Stimulated activated CD4-positive, alpha-beta T cell treated with anti-CD3 and anti-CD28 coated beads, TNF-alpha, amount 100 ng/mL, for 24 hours (primary cell): ENCODE measurements at regions not wholly inside any gene's neighbourhood (a gene's known extent, or its start where the extent isn't known, plus 50 kb on each side); places are given as distances from the start of the nearest gene placed in this dataset.
"Not testable (repeated sequence)": the region's sequence is repeated elsewhere in the genome, so short reads cannot be mapped to it uniquely, and the experiment has no call there.

ENCODE experiments used
- DNase-seq, 3 experiments: peaks; one replicate each; pipeline ENCODE4 v3.0.0-alpha.2; 2020; ENCODE audit warnings: low read depth in 3 of 3

DNA sequence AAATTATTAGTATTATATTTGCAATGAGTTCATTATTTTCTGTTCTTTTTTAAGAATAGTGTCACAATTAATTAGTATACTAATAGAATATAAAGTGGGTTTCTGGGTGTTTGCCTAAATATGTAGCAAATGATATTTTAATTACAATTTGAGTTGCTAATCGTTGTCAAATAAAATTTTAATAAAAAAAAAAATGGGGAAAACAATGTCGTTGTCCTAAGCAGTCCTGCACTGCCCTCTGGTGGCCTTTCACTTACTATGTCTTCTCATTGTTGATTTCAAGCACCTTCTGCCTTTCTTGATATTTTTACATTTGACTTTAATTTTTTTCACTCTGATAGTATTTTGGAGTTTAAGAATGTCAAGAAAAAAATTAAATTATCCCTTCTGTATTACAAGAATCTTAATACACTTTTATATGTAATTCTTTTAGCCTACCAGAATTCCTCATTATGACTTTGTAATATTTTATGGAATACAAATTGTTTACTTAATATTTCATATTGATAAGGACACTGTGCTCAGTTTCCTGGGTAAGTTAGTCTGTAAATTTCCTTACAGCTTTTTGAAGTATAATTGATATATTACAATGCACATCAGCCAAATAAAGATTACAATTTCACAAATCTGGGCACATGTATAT lies 104.5 kb upstream of the FMN2 start:
- DNase-seq = no peak

- DNase-seq = no peak
Observed at GRCh38 chr1:239989990-239990389, 101.7 kb upstream of the FMN2 start.

DNA sequence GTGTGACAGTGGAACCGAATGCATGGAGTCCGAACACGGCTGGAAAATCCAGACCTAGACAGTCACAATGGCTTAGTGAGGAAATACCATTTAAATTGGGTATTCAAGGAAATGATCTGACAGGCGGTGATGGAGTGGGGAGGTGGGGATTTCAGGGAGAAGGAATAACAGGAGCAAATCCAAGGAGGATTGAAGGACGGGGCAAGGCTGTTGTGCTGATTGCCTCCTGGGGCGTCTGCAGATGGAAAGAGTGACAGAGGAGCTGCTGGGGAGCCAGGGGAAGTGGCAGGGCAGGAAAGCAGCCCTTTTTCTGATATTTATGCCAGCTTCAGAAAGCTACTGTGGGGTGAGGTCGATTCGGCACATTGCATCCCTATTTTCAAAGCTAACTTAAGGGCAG lies 99.1 kb upstream of the FMN2 start:
- not testable (repeated sequence) for DNase-seq

GRCh38 chr1:239993366-239993765 lies 98.3 kb upstream of the FMN2 start:
- DNase-seq = no peak

GRCh38 chr1:239995281-239995680 lies 96.4 kb upstream of the FMN2 start:
- DNase-seq = no peak

DNA sequence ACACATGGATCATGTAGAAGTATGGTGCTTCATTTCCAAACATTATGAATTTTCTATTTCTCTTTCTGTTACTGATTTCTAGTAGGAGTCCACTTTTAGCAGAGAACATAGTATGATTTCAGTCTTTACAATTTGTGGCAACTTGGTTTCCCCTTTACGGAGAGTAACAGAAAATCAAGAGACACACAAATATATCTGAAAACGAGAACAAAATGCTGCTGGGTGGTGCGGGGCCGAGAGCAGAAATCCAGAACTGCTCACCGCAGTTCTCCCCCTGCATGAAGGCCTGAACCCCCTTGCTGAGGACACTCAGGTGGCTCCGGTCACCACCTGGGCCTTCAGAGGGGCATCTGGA lies 94.5 kb upstream of the FMN2 start:
- DNase-seq = no peak

GRCh38 chr1:239997515-239998311 lies 94.0 kb upstream of the FMN2 start:
- no peak for DNase-seq

DNA sequence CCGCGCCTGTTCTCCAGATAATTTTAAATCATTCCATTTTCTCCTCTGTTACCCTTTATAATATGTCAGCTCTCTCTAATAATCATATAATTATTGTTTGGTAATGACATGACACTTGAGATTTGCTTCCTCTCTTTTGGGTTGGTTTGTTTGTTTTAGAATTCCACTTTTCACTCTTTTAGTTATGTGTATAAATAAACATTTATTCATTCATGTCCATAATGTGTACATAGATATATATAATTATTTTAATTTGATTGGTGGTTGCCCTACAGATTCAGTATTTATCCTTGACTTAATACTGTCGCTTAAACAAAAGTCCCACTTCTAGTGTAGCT lies 93.4 kb upstream of the FMN2 start:
- no peak for DNase-seq

GRCh38 chr1:239999170-239999569 lies 92.5 kb upstream of the FMN2 start:
- no peak for DNase-seq

GRCh38 chr1:240000634-240001033 lies 91.0 kb upstream of the FMN2 start:
- no peak for DNase-seq

DNA sequence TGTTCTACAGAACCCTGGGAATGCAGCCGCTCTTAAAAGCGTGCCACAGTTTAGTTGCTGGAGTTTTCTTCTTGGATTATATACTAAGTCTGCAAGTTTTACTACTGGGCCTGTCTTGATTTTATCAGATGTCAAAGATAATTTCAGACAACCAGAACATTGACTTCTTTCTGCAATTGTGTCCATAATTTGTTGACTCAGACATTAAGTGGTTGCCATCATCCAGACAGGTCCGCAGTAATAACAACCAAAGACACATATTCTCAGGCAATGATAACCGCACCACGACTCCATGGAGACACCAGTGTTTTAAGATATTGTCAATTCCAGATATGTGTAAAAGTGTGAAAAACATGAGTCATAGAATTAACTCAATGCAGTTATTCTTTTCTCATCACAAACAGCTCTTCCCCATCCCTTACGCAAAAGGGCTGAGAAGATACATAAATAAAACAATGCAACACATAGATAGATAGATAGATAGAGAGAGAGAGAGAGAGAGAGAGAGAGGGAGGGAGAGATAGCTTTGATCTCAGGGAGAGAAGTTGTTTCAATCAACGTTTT lies 90.4 kb upstream of the FMN2 start:
- DNase-seq = no peak

DNA sequence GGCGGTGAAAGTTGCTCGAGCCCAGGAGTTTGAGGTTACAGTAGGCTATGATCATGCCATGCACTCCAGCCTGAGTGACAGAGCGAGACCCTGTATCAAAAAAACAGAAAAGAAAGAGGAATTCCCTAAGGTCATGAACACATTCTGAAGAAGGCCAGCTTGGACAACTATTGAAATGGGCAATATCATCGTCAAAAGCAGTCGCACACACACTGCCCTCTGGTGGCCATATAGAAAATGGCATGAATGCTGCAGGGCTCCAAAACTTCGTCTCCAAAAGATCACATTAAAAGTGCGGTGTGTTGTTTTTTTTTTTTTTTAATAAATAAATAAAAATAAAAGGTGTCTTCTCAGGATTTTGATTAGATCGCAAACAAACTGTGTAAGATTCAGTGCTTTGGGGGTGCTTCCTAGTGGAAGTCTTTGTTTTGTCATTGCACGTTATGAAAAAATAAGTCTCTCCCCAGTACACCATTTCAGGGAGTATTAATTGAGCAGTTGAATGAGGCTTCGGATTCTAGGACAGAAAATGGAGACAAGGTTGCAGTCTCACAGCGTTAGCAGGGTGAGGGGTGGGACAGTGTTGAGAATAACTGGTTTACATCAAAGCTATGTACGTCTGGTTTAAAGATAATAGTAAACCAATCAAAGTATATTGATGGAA lies 87.5 kb upstream of the FMN2 start:
- no peak for DNase-seq

GRCh38 chr1:240005997-240006650 lies 85.6 kb upstream of the FMN2 start:
- no peak for DNase-seq

DNA sequence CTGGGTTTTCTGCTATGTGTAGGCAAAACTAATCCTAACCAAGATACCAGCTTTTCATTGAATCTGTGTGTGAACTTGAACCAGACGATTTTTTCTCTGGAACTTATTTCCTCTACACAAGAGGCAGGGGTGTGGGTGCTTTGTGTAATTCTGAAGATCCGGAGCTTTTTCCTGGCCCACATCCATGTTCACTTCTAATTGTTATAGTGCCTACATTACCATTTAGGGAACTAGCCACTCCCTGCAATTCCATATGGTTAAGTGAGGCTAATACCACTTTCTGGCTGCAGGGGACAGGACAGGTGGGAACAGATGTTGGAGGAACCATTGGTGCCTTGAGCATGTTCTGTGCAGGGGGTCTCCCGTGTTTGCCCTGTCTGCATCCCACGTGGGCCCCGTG lies 83.4 kb upstream of the FMN2 start:
- no peak for DNase-seq

DNA sequence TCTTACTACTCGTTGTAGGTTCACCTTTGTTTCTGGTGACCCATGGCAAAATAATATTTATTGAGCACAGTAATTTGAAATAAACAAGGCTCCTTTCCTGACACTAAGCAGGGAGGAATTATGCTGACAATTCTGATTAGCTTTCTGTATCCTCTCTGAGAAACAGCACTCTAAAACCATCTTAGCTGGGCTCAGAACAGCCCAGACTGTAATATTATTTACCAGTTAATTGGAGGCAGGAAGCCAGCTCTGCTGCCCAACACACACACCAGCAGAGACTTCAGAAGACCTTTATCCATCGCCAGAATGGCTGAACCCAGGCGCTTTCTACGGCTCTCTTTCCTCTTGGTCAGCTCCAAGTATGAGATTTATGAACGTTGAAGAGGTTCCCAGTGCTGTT lies 77.6 kb upstream of the FMN2 start:
- no peak for DNase-seq

GRCh38 chr1:240018617-240019016 lies 73.1 kb upstream of the FMN2 start:
- DNase-seq = no peak

DNA sequence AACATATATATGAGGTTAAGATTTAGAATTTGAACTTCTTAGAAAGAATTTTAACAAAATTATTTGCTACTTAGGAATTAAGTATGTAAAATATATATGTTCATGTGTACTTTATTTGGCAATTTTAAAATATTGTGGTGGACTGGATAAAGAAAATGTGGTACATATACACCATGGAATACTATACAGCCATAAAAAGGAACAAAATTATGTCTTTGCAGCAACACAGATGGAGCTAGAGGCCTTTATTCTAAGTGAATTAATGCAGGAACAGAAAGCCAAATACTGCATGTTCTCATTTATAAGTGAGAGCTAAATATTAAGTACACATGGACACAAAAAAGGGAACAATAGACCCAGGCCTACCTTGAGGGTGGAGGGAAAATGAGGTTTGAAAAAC lies 72.2 kb upstream of the FMN2 start:
- no peak for DNase-seq

DNA sequence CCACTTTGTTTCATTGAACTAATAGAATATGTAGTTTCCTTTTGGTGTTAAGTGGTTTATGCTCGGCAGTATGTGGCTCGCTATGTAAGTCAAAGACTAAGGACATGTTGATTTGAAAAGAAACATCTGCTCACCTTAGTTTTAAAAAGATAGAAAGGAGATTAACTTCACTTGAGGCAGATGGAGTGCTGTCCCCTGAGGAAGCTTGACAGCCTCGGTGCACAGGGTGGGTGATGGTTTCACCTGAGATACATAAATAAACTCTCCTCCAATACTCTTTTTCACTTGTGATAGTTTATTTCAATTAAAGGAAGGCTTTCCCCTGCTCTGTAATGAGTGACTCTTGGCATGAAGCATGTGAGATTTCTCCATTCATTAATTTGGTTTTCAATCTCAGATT lies 70.8 kb upstream of the FMN2 start:
- DNase-seq = no peak

DNA sequence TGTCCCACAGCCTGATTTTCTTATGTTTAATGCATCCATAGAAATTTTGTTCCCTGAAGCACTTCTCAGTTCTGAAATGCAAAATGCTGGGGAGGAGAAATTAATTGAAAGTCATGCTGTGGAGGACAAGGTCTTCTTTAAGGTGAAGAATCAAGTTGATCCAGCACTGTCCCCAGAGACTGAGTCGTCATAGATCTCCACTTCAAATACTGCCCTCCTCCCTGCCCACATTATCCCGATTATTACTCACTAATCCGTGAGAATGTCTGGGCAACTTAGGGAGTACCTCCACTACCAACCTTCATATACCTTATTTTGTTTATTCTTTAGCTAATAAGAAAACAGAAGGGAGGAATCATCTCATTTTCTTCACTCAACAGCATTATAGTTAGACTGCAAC lies 70.0 kb upstream of the FMN2 start:
- no peak for DNase-seq

GRCh38 chr1:240027059-240027462 lies 64.6 kb upstream of the FMN2 start:
- no peak for DNase-seq

DNA sequence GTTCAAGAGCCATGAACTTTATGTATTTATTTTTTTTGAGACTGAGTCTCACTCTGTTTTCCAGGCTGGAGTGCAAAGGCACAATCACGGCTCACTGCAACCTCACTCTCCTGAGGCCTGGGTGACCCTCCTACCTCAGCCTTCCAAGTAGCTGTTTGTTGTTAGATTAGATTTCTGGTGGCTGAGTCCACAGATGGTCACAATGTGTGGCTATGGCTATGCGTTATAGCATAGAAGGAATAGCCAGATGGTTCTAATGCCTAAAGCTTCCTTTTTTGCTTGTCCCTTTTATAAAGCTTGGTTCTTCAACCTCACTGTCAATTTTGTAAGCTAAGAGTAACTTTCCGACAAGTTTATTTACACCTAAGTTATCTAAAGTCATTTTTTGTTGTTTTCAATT lies 62.3 kb upstream of the FMN2 start:
- DNase-seq = no peak

DNA sequence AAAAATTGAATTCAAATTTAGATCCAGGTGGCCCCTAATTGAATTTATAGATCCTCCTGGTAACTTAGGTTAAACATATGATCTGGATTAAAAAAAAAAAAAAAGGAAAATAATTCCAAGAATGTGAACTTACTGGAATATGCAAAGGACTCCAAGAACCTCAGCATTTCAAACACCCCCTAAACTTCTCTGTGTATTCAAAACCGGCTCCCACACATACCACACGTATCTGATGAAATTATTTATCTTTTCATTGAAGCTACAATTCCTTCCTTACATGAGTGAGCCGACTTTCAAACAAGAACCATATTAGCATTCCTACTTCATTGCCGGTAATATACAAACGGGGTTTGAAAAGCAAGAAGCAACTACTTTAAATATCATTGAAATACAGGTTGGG lies 61.4 kb upstream of the FMN2 start:
- no peak for DNase-seq

DNA sequence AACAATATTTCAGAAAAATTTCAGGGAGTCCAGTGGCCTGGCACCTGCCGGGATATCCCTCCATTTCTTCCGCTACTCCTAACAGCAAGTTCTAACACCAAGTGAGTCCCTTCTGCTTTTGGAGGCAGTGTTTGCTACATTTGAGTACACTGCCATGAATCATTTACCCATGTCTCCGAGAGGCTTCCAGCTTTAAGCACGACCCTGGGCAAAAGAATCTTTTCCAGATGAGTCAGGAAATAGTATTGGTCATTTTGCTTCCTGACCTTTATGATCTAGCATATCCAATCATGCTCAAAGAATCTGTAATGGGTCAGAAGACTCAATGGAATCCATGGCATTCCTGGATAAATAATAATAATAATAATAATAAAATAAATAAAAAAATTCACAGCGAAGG lies 60.7 kb upstream of the FMN2 start:
- DNase-seq = no peak
